Right renal pelvis (tissue), 4 donors: ENCODE measurements at regions not wholly inside any gene's neighbourhood (a gene's known extent, or its start where the extent isn't known, plus 50 kb on each side); places are given as distances from the start of the nearest gene placed in this dataset.
"Not testable (repeated sequence)": the region's sequence is repeated elsewhere in the genome, so short reads cannot be mapped to it uniquely, and the experiment has no call there.

Experiments used
- DNase-seq, 4 donors: peaks; one replicate each; pipeline ENCODE4 v3.0.0-alpha.2; 2013; ENCODE audit warnings: low read depth in 4 of 4, low spot score in 3 of 4, missing footprints in 1 of 4

GRCh38 chr7:16267953-16268820, 153.2 kb downstream of the CRPPA start:
- DNase-seq = no peak

GRCh38 chr7:16266877-16267276, 154.5 kb downstream of the CRPPA start:
- no peak for DNase-seq

- not testable (repeated sequence) for DNase-seq
Observed at GRCh38 chr7:16266470-16266869, 154.9 kb downstream of the CRPPA start.

- no peak for DNase-seq
Observed at GRCh38 chr7:16265863-16266458, 155.4 kb downstream of the CRPPA start.

GRCh38 chr7:16264823-16265804, 156.2 kb downstream of the CRPPA start:
- DNase-seq = no peak

- no peak for DNase-seq
Observed at GRCh38 chr7:16264036-16264819, 157.1 kb downstream of the CRPPA start.

GRCh38 chr7:16263377-16263776, 158.0 kb downstream of the CRPPA start:
- not testable (repeated sequence) for DNase-seq

- no peak for DNase-seq
Observed at GRCh38 chr7:16261654-16262053, 159.7 kb downstream of the CRPPA start.

GRCh38 chr7:16261100-16261499, 160.2 kb downstream of the CRPPA start:
- no peak for DNase-seq

- no peak for DNase-seq
Observed at GRCh38 chr7:16260236-16260728, 161.1 kb downstream of the CRPPA start.

GRCh38 chr7:16256419-16256818, 164.9 kb downstream of the CRPPA start:
- DNase-seq = not testable (repeated sequence)

GRCh38 chr7:16255952-16256351, 165.4 kb downstream of the CRPPA start:
- not testable (repeated sequence) for DNase-seq

- not testable (repeated sequence) for DNase-seq
Observed at GRCh38 chr7:16250655-16251054, 170.7 kb downstream of the CRPPA start.

GRCh38 chr7:16249204-16249603, 172.1 kb downstream of the CRPPA start:
- not testable (repeated sequence) for DNase-seq

- DNase-seq = not testable (repeated sequence)
Observed at GRCh38 chr7:16248556-16248955, 172.8 kb downstream of the CRPPA start.

- DNase-seq = no peak
Observed at GRCh38 chr7:16244469-16244868, 176.9 kb downstream of the CRPPA start.

- no peak for DNase-seq
Observed at GRCh38 chr7:16242920-16243319, 178.4 kb downstream of the CRPPA start.

GRCh38 chr7:16241017-16241416, 180.3 kb downstream of the CRPPA start:
- DNase-seq = no peak

GRCh38 chr7:16236381-16236780, 185.0 kb downstream of the CRPPA start:
- DNase-seq = no peak
